ENCODE measurements at regions not wholly inside any gene's neighbourhood (a gene's known extent, or its start where the extent isn't known, plus 50 kb on each side); places are given as distances from the start of the nearest gene placed in this dataset.

DNA sequence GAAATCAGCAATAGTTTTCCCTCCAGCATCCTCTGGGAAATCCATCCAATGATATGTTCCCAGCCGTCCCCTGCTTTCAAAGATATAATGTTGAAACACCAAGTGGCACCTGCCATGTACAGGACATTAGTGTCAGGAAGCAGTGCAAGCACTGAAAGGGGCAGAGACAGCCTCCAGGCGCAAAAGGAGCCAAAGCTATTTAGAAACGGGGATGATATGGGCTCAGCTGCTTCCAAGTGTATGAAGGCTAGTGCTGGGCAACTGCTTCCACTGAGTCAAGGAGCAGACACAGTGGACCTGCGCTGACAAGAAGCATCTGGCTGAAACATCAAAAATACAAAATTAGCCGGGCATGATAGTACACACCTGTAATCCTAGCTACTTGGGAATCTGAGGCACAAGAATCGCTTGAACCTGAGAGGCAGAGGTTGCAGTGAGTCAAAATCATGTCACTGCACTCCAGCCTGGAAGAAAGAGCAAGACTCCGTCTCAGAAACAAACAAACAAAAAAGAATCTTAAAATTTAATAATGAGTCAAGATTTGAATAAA is 119.7 kb downstream of the AQP9 start:
- TF ChIP-seq CTCF (CRISPR knock-in tag; IDR thresholded peaks at IDR 0.05) (no peak), ZKSCAN1 (IDR thresholded peaks at IDR 0.05; ENCODE audit: low read length) (no peak), NFAT5 (CRISPR knock-in tag; IDR thresholded peaks at IDR 0.05) (no peak), ELK4 (CRISPR knock-in tag; IDR thresholded peaks at IDR 0.05; ENCODE audit: borderline replicate concordance) (no peak), ZNF646 (CRISPR knock-in tag; IDR thresholded peaks at IDR 0.05) (no peak), ZNF12 (CRISPR knock-in tag; IDR thresholded peaks at IDR 0.05) (no peak), ZNF24 (IDR thresholded peaks at IDR 0.05) (no peak), SKIL (CRISPR knock-in tag; IDR thresholded peaks at IDR 0.05; ENCODE audit: borderline replicate concordance) (no peak), ELF4 (CRISPR knock-in tag; IDR thresholded peaks at IDR 0.05; ENCODE audit: borderline replicate concordance) (no peak)
- TF ChIP-seq, protein P1, sequence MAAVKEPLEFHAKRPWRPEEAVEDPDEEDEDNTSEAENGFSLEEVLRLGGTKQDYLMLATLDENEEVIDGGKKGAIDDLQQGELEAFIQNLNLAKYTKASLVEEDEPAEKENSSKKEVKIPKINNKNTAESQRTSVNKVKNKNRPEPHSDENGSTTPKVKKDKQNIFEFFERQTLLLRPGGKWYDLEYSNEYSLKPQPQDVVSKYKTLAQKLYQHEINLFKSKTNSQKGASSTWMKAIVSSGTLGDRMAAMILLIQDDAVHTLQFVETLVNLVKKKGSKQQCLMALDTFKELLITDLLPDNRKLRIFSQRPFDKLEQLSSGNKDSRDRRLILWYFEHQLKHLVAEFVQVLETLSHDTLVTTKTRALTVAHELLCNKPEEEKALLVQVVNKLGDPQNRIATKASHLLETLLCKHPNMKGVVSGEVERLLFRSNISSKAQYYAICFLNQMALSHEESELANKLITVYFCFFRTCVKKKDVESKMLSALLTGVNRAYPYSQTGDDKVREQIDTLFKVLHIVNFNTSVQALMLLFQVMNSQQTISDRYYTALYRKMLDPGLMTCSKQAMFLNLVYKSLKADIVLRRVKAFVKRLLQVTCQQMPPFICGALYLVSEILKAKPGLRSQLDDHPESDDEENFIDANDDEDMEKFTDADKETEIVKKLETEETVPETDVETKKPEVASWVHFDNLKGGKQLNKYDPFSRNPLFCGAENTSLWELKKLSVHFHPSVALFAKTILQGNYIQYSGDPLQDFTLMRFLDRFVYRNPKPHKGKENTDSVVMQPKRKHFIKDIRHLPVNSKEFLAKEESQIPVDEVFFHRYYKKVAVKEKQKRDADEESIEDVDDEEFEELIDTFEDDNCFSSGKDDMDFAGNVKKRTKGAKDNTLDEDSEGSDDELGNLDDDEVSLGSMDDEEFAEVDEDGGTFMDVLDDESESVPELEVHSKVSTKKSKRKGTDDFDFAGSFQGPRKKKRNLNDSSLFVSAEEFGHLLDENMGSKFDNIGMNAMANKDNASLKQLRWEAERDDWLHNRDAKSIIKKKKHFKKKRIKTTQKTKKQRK (IDR thresholded peaks at IDR 0.05; ENCODE audit: low read length) = no peak
